ENCODE measurements at regions not wholly inside any gene's neighbourhood (a gene's known extent, or its start where the extent isn't known, plus 50 kb on each side); places are given as distances from the start of the nearest gene placed in this dataset.
"Not testable (repeated sequence)": the region's sequence is repeated elsewhere in the genome, so short reads cannot be mapped to it uniquely, and the experiment has no call there.

GRCh38 chr12:97701901-97702300 is 239.3 kb downstream of the RMST start:
- no peak for TF ChIP-seq CTCF (conservative IDR thresholded peaks at IDR 0.05; ENCODE audit: low read length)
- no peak for DNase-seq (ENCODE audit: low read depth)
- H3K4me3 ChIP-seq (ENCODE audit: low read length): no peak overlapping the region

GRCh38 chr12:97711392-97711791 is 248.8 kb downstream of the RMST start:
- H3K4me3 ChIP-seq (ENCODE audit: low read length): no peak overlapping the region
- TF ChIP-seq CTCF (conservative IDR thresholded peaks at IDR 0.05; ENCODE audit: low read length): no peak
- DNase-seq (ENCODE audit: low read depth): no peak

- no peak overlapping the region for H3K4me3 ChIP-seq (ENCODE audit: low read length)
- no peak for TF ChIP-seq CTCF (conservative IDR thresholded peaks at IDR 0.05; ENCODE audit: low read length)
- no peak for DNase-seq (ENCODE audit: low read depth)
These were observed 250.7 kb downstream of the RMST start for GRCh38 chr12:97713270-97713669.

- TF ChIP-seq CTCF (conservative IDR thresholded peaks at IDR 0.05; ENCODE audit: low read length): no peak
- H3K4me3 ChIP-seq (ENCODE audit: low read length): no peak overlapping the region
- no peak for DNase-seq (ENCODE audit: low read depth)
These were observed 251.5 kb downstream of the RMST start for GRCh38 chr12:97714107-97714563.

DNA sequence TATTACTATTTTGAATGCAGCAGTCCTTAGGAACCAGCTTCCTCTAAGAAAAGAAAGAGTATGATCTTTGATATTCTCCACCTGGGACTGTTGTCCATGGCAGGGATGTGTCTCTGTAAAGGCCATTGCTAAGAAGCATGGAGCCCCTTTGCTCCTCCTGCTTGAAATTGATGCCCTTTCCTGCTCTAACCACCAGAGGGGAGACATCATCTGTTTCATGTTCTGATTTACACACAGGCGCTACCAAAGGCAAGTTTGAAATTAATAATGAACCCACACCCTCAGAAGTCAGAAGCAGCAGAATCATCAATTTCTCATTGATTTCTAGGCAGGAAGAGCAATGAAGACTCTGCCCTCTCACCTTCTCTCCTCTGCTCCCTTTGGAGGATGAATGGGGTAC is 253.8 kb downstream of the RMST start:
- peak; percentile 28; the same call in 1 of the 2 replicates for TF ChIP-seq CTCF (conservative IDR thresholded peaks at IDR 0.05; ENCODE audit: low read length)
- H3K4me3 ChIP-seq (ENCODE audit: low read length): no peak overlapping the region
- DNase-seq (ENCODE audit: low read depth): no peak

DNA sequence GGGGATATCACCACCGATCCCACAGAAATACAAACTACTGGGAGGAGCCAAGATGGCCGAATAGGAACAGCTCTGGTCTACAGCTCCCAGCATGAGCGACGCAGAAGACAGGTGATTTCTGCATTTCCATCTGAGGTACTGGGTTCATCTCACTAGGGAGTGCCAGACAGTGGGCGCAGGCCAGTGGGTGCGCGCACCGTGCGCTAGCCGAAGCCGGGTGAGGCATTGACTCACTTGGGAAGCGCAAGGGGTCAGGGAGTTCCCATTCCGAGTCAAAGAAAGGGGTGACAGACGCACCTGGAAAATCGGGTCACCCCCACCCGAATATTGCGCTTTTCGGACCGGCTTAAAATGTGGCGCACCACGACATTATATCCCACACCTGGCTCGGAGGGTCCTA is 261.2 kb downstream of the RMST start:
- DNase-seq (ENCODE audit: low read depth); H3K4me3 ChIP-seq (ENCODE audit: low read length): not testable (repeated sequence)

GRCh38 chr12:97745406-97746101 is 282.9 kb downstream of the RMST start:
- H3K4me3 ChIP-seq (ENCODE audit: low read length): no peak overlapping the region
- no peak for DNase-seq (ENCODE audit: low read depth)
- no peak for TF ChIP-seq CTCF (conservative IDR thresholded peaks at IDR 0.05; ENCODE audit: low read length)

All from AG10803 (cell line).